Smooth muscle cell (in vitro differentiated cells): ENCODE measurements at regions not wholly inside any gene's neighbourhood (a gene's known extent, or its start where the extent isn't known, plus 50 kb on each side); places are given as distances from the start of the nearest gene placed in this dataset.
A peak's percentile ranks its signal among the peaks of the same experiment; 100 is the strongest.

ENCODE experiments used
- DNase-seq: peaks from one replicate; lab custom pipeline; 2025; ENCODE audit not compliant: unreplicated experiment; lab: John Stamatoyannopoulos, UW
- H2AFZ ChIP-seq: fragments of 200-600 bp; sonication (generic); 2 replicates; pipeline ENCODE4 v1.6.0; 2016; ENCODE audit warnings: antibody characterized with exemption, low read depth, mild to moderate bottlenecking
- H3F3A ChIP-seq: fragments of 200-600 bp; sonication (generic); 2 replicates; pipeline ENCODE4 v1.6.0; 2017; ENCODE audit warnings: antibody characterized with exemption, low read depth
- H3K27ac ChIP-seq: fragments of 200-600 bp; sonication (generic); 2 replicates; pipeline ENCODE4 v1.5.1; 2016; ENCODE audit warnings: low read depth, mild to moderate bottlenecking
- H3K27me3 ChIP-seq: fragments of 200-600 bp; sonication (generic); 2 replicates; pipeline ENCODE4 v1.6.1; 2016; ENCODE audit warnings: low read depth, mild to moderate bottlenecking
- H3K36me3 ChIP-seq: fragments of 200-600 bp; sonication (generic); 2 replicates; pipeline ENCODE4 v1.5.1; 2016; ENCODE audit warnings: low read depth
- H3K4me1 ChIP-seq: fragments of 200-600 bp; sonication (generic); 2 replicates; pipeline ENCODE4 v1.5.1; 2016; ENCODE audit warnings: low read depth
- H3K4me2 ChIP-seq: fragments of 200-600 bp; sonication (generic); 2 replicates; pipeline ENCODE4 v1.6.0; 2016; ENCODE audit warnings: mild to moderate bottlenecking
- H3K4me3 ChIP-seq: fragments of 200-600 bp; sonication (generic); 2 replicates; pipeline ENCODE4 v1.5.1; 2016; ENCODE audit warnings: mild to moderate bottlenecking
- H3K79me2 ChIP-seq: fragments of 200-600 bp; sonication (generic); 2 replicates; pipeline ENCODE4 v1.6.0; 2016; ENCODE audit warnings: low read depth, mild to moderate bottlenecking
- H3K9ac ChIP-seq: fragments of 200-600 bp; sonication (generic); 2 replicates; pipeline ENCODE4 v1.6.0; 2016; ENCODE audit warnings: low read depth
- H3K9me3 ChIP-seq: fragments of 200-600 bp; sonication (generic); replicated peaks from 2 replicates; pipeline ENCODE4 v1.5.1; 2016; ENCODE audit warnings: low read depth
- H4K20me1 ChIP-seq: fragments of 200-600 bp; sonication (generic); 2 replicates; pipeline ENCODE4 v1.6.0; 2016; ENCODE audit warnings: low read depth
- CTCF ChIP-seq: fragments of 200-600 bp; sonication (generic); IDR thresholded peaks from 2 replicates; pipeline ENCODE4 v1.5.1; 2017; ENCODE audit warnings: borderline replicate concordance, mild to moderate bottlenecking, antibody characterized with exemption; ENCODE audit not compliant: insufficient read depth, poor library complexity, severe bottlenecking
- WGBS: methylation state at CpG from one replicate; pipeline ENCODE4 v1.1.7; 2016; ENCODE audit warnings: low lambda C conversion rate; 5-methylcytosine and 5-hydroxymethylcytosine counted together

DNA sequence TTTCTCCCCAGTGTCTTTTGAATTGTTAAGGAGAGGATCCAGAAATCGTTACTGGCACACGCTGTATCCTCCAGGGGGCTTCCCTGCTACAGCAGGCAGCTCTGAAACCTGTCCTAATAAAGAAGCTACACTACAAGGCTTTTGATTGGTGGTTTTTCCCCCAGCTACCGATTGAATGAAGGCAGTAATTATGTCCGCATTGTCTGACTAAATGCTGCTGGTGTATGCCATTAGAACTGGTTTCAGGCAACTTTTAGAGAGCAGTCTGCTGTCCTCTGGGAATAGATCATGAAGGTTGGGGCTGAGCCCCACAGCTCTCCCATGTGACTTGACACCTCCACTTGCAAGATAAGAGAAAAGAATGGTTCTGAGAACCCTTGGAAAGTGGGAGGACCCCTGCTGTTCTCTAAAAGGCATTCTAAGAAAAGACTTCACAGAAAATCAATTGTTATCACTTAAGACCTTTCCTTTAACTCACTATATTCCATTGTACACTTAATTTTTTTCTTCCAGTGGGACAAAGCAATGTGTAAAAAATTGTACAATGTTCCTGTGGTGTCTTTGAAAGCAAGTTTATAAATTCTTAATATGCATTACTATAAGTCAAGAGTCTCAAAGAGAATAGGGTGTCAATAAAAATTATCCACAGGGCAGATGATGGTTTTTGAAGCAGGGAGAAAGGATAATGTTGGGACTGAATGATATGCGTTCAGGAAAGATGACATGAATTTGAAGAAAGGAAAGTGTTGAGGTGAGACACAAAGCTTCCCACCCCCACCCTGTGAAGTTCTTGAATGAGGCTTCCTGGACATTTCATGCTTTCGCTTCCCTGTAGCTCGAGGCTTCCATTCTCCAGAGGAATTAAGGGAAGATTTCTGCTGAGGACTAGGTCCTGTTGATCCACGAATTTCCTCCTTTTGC lies 53.0 kb upstream of the DAZL start:
- no peaks in the 10 kb centered on the region for H3K9me3 ChIP-seq
- no peak for TF ChIP-seq CTCF
- no peak for DNase-seq
- H3K4me3 ChIP-seq, result no peak overlapping the region
- H3K27me3 ChIP-seq, result no peaks in the 10 kb centered on the region
- H4K20me1 ChIP-seq, result no peaks in the 10 kb centered on the region
- no peak overlapping the region for H3K9ac ChIP-seq
- H3K79me2 ChIP-seq, result no peaks in the 10 kb centered on the region
- H3K27ac ChIP-seq, result no peak overlapping the region
- no peak overlapping the region for H2AFZ ChIP-seq
- H3K4me2 ChIP-seq, result no peak overlapping the region
- H3K4me1 ChIP-seq, result peaks cover 33% of the 10 kb centered on the region
- no peaks in the 10 kb centered on the region for H3K36me3 ChIP-seq
- H3F3A ChIP-seq, result no peaks in the 10 kb centered on the region
- 59% methylated on average over 8 of the region's 8 CpGs for WGBS

- H3K79me2 ChIP-seq, result no peaks in the 10 kb centered on the region
- TF ChIP-seq CTCF, result no peak
- no peaks in the 10 kb centered on the region for H3F3A ChIP-seq
Measured at GRCh38 chr3:16658925-16659793, 53.9 kb upstream of the DAZL start.

GRCh38 chr3:16663854-16664712 lies 58.9 kb upstream of the DAZL start:
- H3K9ac ChIP-seq, result no peak overlapping the region
- H4K20me1 ChIP-seq, result no peaks in the 10 kb centered on the region
- DNase-seq, result no peak
- peak overlapping the region; percentile 38 for H3K27ac ChIP-seq
- no peaks in the 10 kb centered on the region for H3K36me3 ChIP-seq
- H3K27me3 ChIP-seq, result no peaks in the 10 kb centered on the region
- no peak overlapping the region for H3K4me3 ChIP-seq
- TF ChIP-seq CTCF, result no peak
- whole genome bisulfite sequencing, result 68% methylated on average over 8 of the region's 8 CpGs
- no peak overlapping the region for H2AFZ ChIP-seq
- peaks cover 35% of the 10 kb centered on the region for H3K4me1 ChIP-seq
- H3K4me2 ChIP-seq, result no peak overlapping the region
- H3K79me2 ChIP-seq, result no peaks in the 10 kb centered on the region
- no peaks in the 10 kb centered on the region for H3F3A ChIP-seq
- H3K9me3 ChIP-seq, result no peaks in the 10 kb centered on the region

More at GRCh38 chr3:16658925-16659793, 53.9 kb upstream of the DAZL start:
- Histone ChIP-seq H3K4me3 (no peak overlapping the region), H3K4me2 (no peak overlapping the region), H3K9me3 (no peaks in the 10 kb centered on the region), H3K36me3 (no peaks in the 10 kb centered on the region), H2AFZ (no peak overlapping the region), H4K20me1 (no peaks in the 10 kb centered on the region), H3K9ac (no peak overlapping the region), H3K27ac (no peak overlapping the region), H3K4me1 (peaks cover 42% of the 10 kb centered on the region), H3K27me3 (no peaks in the 10 kb centered on the region)
- DNase-seq, result no peak
- 87% methylated on average over 3 of the region's 3 CpGs for WGBS
